Astrocyte (in vitro differentiated cells and primary cell): ENCODE measurements at regions not wholly inside any gene's neighbourhood (a gene's known extent, or its start where the extent isn't known, plus 50 kb on each side); places are given as distances from the start of the nearest gene placed in this dataset.

Source experiments
- DNase-seq: peaks from one replicate; pipeline ENCODE4 v3.0.0-alpha.2; 2010; ENCODE audit warnings: low read depth
- FAIRE-seq: peaks from 2 replicates; lab custom pipeline; 2011; peaks lifted over from hg19 to GRCh38; lab: Jason Lieb, UNC
- H2AFZ ChIP-seq: 2 replicates; pipeline ENCODE4 v1.6.0; 2012; ENCODE audit warnings: low read depth, low read length, inconsistent platforms
- H3K27ac ChIP-seq: 2 replicates; pipeline ENCODE4 v1.5.1; 2011; ENCODE audit warnings: low read depth, low read length, inconsistent platforms
- H3K27me3 ChIP-seq: 2 replicates; pipeline ENCODE4 v1.6.0; 2011; ENCODE audit warnings: low read length, inconsistent platforms; ENCODE audit not compliant: insufficient read depth
- H3K36me3 ChIP-seq: 2 replicates; pipeline ENCODE4 v1.5.1; 2011; ENCODE audit warnings: low read length, inconsistent platforms; ENCODE audit not compliant: insufficient read depth
- H3K4me1 ChIP-seq: 2 replicates; pipeline ENCODE4 v1.5.1; 2011; ENCODE audit warnings: low read length, inconsistent platforms; ENCODE audit not compliant: insufficient read depth
- H3K4me2 ChIP-seq: 2 replicates; pipeline ENCODE4 v1.6.0; 2012; ENCODE audit warnings: low read length, inconsistent platforms
- H3K4me3 ChIP-seq: 2 replicates; pipeline ENCODE4 v1.5.1; 2011; ENCODE audit warnings: low read depth, mild to moderate bottlenecking, low read length, inconsistent platforms; ENCODE audit not compliant: insufficient read depth
- H3K79me2 ChIP-seq: 2 replicates; pipeline ENCODE4 v1.6.0; 2012; ENCODE audit warnings: mild to moderate bottlenecking, low read length, inconsistent platforms; ENCODE audit not compliant: insufficient read depth
- H3K9ac ChIP-seq: 2 replicates; pipeline ENCODE4 v1.6.0; 2012; ENCODE audit warnings: mild to moderate bottlenecking, low read length, inconsistent platforms
- H3K9me3 ChIP-seq: 2 replicates; pipeline ENCODE4 v1.5.1; 2012; ENCODE audit warnings: low read depth, mild to moderate bottlenecking, low read length, inconsistent platforms; ENCODE audit not compliant: insufficient read depth
- H4K20me1 ChIP-seq: 2 replicates; pipeline ENCODE4 v1.6.0; 2012; ENCODE audit warnings: low read length, inconsistent platforms; ENCODE audit not compliant: insufficient read depth
- H3K27ac Mint-ChIP-seq: one replicate; pipeline ENCODE4 v1.8.0; 2021; ENCODE audit warnings: mild to moderate bottlenecking, mixed read lengths; ENCODE audit not compliant: unreplicated experiment
- H3K27me3 Mint-ChIP-seq: one replicate; pipeline ENCODE4 v1.8.0; 2021; ENCODE audit warnings: low read depth, mixed read lengths; ENCODE audit not compliant: unreplicated experiment
- H3K36me3 Mint-ChIP-seq: one replicate; pipeline ENCODE4 v1.8.0; 2021; ENCODE audit warnings: low read depth, mixed read lengths; ENCODE audit not compliant: unreplicated experiment
- H3K4me1 Mint-ChIP-seq: one replicate; pipeline ENCODE4 v1.8.0; 2021; ENCODE audit warnings: low read depth, mixed read lengths; ENCODE audit not compliant: unreplicated experiment
- H3K4me3 Mint-ChIP-seq: one replicate; pipeline ENCODE4 v1.8.0; 2021; ENCODE audit warnings: mild to moderate bottlenecking, moderate library complexity, mixed read lengths; ENCODE audit not compliant: unreplicated experiment
- H3K9me3 Mint-ChIP-seq: one replicate; pipeline ENCODE4 v1.8.0; 2021; ENCODE audit warnings: mild to moderate bottlenecking, mixed read lengths; ENCODE audit not compliant: unreplicated experiment
- CTCF ChIP-seq: IDR thresholded peaks from 2 replicates; pipeline ENCODE4 v1.5.1; 2011; ENCODE audit warnings: low read depth, mild to moderate bottlenecking, inconsistent platforms, low read length, moderate library complexity; ENCODE audit not compliant: insufficient read depth
- EZH2 ChIP-seq: IDR thresholded peaks from 2 replicates; pipeline ENCODE4 v1.6.1; 2012; ENCODE audit warnings: mild to moderate bottlenecking, low read length, inconsistent platforms; ENCODE audit not compliant: insufficient read depth

GRCh38 chr2:235140801-235141081 lies 188.9 kb downstream of the SH3BP4 start:
- no peak overlapping the region for H3K4me2 ChIP-seq
- H3K4me3 ChIP-seq = no peak overlapping the region
- Mint-ChIP-seq H3K4me1 (no peaks in the 10 kb centered on the region), H3K27ac (no peak overlapping the region), H3K36me3 (no peaks in the 10 kb centered on the region), H3K4me3 (no peak overlapping the region), H3K9me3 (no peaks in the 10 kb centered on the region), H3K27me3 (peaks cover 24% of the 10 kb centered on the region)
- H3K27ac ChIP-seq = no peak overlapping the region
- DNase-seq (no peak), FAIRE-seq (no peak)
- H3K27me3 ChIP-seq = peaks cover 15% of the 10 kb centered on the region
- no peaks in the 10 kb centered on the region for H3K9me3 ChIP-seq
- no peaks in the 10 kb centered on the region for H3K36me3 ChIP-seq
- no peaks in the 10 kb centered on the region for H3K4me1 ChIP-seq
- no peaks in the 10 kb centered on the region for H3K79me2 ChIP-seq
- H3K9ac ChIP-seq = no peak overlapping the region
- TF ChIP-seq CTCF = no peak
- no peak for TF ChIP-seq EZH2
- no peak overlapping the region for H2AFZ ChIP-seq
- H4K20me1 ChIP-seq = no peaks in the 10 kb centered on the region

GRCh38 chr2:235141411-235142128 lies 189.8 kb downstream of the SH3BP4 start:
- no peaks in the 10 kb centered on the region for H3K9me3 Mint-ChIP-seq
- Histone ChIP-seq H3K4me3 (no peak overlapping the region), H3K9me3 (no peaks in the 10 kb centered on the region), H3K27me3 (peaks cover 19% of the 10 kb centered on the region), H3K79me2 (no peaks in the 10 kb centered on the region), H2AFZ (no peak overlapping the region), H3K36me3 (no peaks in the 10 kb centered on the region), H3K27ac (no peak overlapping the region), H3K9ac (no peak overlapping the region), H4K20me1 (no peaks in the 10 kb centered on the region), H3K4me2 (no peak overlapping the region), H3K4me1 (no peaks in the 10 kb centered on the region)
- H3K4me3 Mint-ChIP-seq = no peak overlapping the region
- FAIRE-seq (no peak), DNase-seq (no peak)
- H3K27me3 Mint-ChIP-seq = peaks cover 24% of the 10 kb centered on the region
- H3K4me1 Mint-ChIP-seq = no peaks in the 10 kb centered on the region
- H3K27ac Mint-ChIP-seq = no peak overlapping the region
- no peaks in the 10 kb centered on the region for H3K36me3 Mint-ChIP-seq
- TF ChIP-seq EZH2 = no peak

- no peak for DNase-seq
Observed at GRCh38 chr2:235142601-235143000, 190.8 kb downstream of the SH3BP4 start.

More at GRCh38 chr2:235142601-235143000, 190.8 kb downstream of the SH3BP4 start:
- Mint-ChIP-seq H3K27ac (no peak overlapping the region), H3K9me3 (no peaks in the 10 kb centered on the region), H3K4me1 (no peaks in the 10 kb centered on the region), H3K36me3 (no peaks in the 10 kb centered on the region), H3K4me3 (no peak overlapping the region), H3K27me3 (peaks cover 29% of the 10 kb centered on the region)
- TF ChIP-seq EZH2 = no peak
- no peak for TF ChIP-seq CTCF
- Histone ChIP-seq H3K9ac (no peak overlapping the region), H3K4me1 (no peaks in the 10 kb centered on the region), H3K9me3 (no peaks in the 10 kb centered on the region), H2AFZ (no peak overlapping the region), H3K27ac (no peak overlapping the region), H3K4me3 (no peak overlapping the region), H3K36me3 (no peaks in the 10 kb centered on the region), H3K27me3 (peaks cover 19% of the 10 kb centered on the region), H3K79me2 (no peaks in the 10 kb centered on the region), H4K20me1 (no peaks in the 10 kb centered on the region), H3K4me2 (no peak overlapping the region)
- FAIRE-seq = no peak
